HEK293T (cell line): ENCODE measurements at regions not wholly inside any gene's neighbourhood (a gene's known extent, or its start where the extent isn't known, plus 50 kb on each side); places are given as distances from the start of the nearest gene placed in this dataset.

Experiments used
- CTCF ChIA-PET: fragments of 350-600 bp; formaldehyde crosslinking; extraction: SDS; loops from one replicate; lab custom pipeline; 2021; ENCODE audit warnings: antibody characterized with exemption, inconsistent platforms; lab: Yijun Ruan, JAX
- POLR2A ChIA-PET: fragments of 350-600 bp; formaldehyde crosslinking; extraction: SDS; loops from one replicate; lab custom pipeline; 2020; ENCODE audit warnings: antibody characterized with exemption, inconsistent platforms; lab: Yijun Ruan, JAX
- DNase-seq: peaks from one replicate; pipeline ENCODE4 v3.0.0; 2012; ENCODE audit warnings: mixed read lengths; ENCODE audit errors: extremely low spot score
- ARNT ChIP-seq: fragments of 450-650 bp; IDR thresholded peaks from 2 replicates; pipeline ENCODE4 v1.6.1; 2017; ENCODE audit warnings: mild to moderate bottlenecking
- BHLHE40 ChIP-seq: fragments of 450-650 bp; IDR thresholded peaks from 2 replicates; pipeline ENCODE4 v1.6.1; 2016; ENCODE audit warnings: mild to moderate bottlenecking, moderate library complexity, borderline replicate concordance
- CTBP1 ChIP-seq: fragments of 450-650 bp; IDR thresholded peaks from 2 replicates; pipeline ENCODE4 v1.6.1; 2016; ENCODE audit warnings: borderline replicate concordance
- ELF4 ChIP-seq: fragments of 450-650 bp; IDR thresholded peaks from 2 replicates; pipeline ENCODE4 v1.6.1; 2017; ENCODE audit warnings: antibody characterized with exemption
- FOXA1 ChIP-seq: fragments of 450-650 bp; IDR thresholded peaks from 2 replicates; pipeline ENCODE4 v1.6.1; 2016; ENCODE audit warnings: mild to moderate bottlenecking
- FOXK2 ChIP-seq: fragments of 450-650 bp; IDR thresholded peaks from 2 replicates; pipeline ENCODE4 v1.6.1; 2016; ENCODE audit warnings: mild to moderate bottlenecking
- FOXM1 ChIP-seq: fragments of 450-650 bp; IDR thresholded peaks from 2 replicates; pipeline ENCODE4 v1.6.1; 2017; ENCODE audit warnings: mild to moderate bottlenecking, borderline replicate concordance
- HDGF ChIP-seq: fragments of 450-650 bp; IDR thresholded peaks from 2 replicates; pipeline ENCODE4 v1.6.1; 2017; ENCODE audit warnings: antibody characterized with exemption, borderline replicate concordance
- L3MBTL2 ChIP-seq: fragments of 450-650 bp; conservative IDR thresholded peaks from 2 replicates; pipeline ENCODE4 v1.6.1; 2016; ENCODE audit warnings: mild to moderate bottlenecking
- LEF1 ChIP-seq: fragments of 450-650 bp; IDR thresholded peaks from 2 replicates; pipeline ENCODE4 v1.6.1; 2017; ENCODE audit warnings: mild to moderate bottlenecking, borderline replicate concordance
- NFRKB ChIP-seq: fragments of 450-650 bp; IDR thresholded peaks from 2 replicates; pipeline ENCODE4 v1.6.1; 2016; ENCODE audit warnings: mild to moderate bottlenecking, moderate library complexity
- SP1 ChIP-seq: fragments of 450-650 bp; IDR thresholded peaks from 2 replicates; pipeline ENCODE4 v1.6.1; 2017
- SUZ12 ChIP-seq: fragments of 450-650 bp; IDR thresholded peaks from 2 replicates; pipeline ENCODE4 v1.6.1; 2016; ENCODE audit warnings: mild to moderate bottlenecking
- TARDBP ChIP-seq: fragments of 450-650 bp; IDR thresholded peaks from 2 replicates; pipeline ENCODE4 v1.6.1; 2016
- ZNF384 ChIP-seq: fragments of 450-650 bp; IDR thresholded peaks from 2 replicates; pipeline ENCODE4 v1.6.1; 2016
- TF ChIP-seq, protein P1 (sequence below): fragments of 450-650 bp; IDR thresholded peaks from 2 replicates; pipeline ENCODE4 v1.6.1; 2016

GRCh38 chr13:67951431-67951830, 721.3 kb upstream of the PCDH9 start:
- no peak for DNase-seq
- CTCF ChIA-PET = no interaction called here
- TF ChIP-seq LEF1 = no peak
- no peak for TF ChIP-seq TARDBP
- TF ChIP-seq CTBP1 = no peak
- no peak for TF ChIP-seq BHLHE40
- no peak for TF ChIP-seq FOXA1
- TF ChIP-seq ELF4 = no peak
- no peak for TF ChIP-seq L3MBTL2
- POLR2A ChIA-PET = no interaction called here

DNA sequence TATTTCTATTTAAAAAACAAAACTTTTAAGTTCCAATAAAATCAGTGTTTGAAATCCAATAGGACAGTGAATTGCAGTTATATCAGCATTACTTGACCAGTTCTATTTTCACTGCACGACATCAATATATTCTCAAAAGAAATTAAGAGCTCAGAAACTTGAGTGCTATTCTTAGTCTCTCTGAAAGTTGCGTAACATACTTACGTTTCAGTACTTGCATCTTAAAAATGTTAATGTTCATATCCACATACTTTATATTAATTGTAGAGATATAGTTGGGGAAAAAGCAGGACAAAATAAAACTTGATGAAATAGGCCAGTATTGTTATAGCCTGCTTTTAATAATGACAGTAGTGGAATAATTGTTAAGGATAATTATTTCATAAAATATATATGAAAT, 720.5 kb upstream of the PCDH9 start:
- ChIA-PET CTCF (no interaction called here), POLR2A (no interaction called here)
- TF ChIP-seq FOXA1 = no peak
- TF ChIP-seq NFRKB = no peak
- TF ChIP-seq FOXK2 = no peak
- no peak for TF ChIP-seq HDGF
- TF ChIP-seq CTBP1 = no peak
- no peak for TF ChIP-seq BHLHE40
- no peak for TF ChIP-seq TARDBP
- TF ChIP-seq ELF4 = no peak
- TF ChIP-seq SUZ12 = no peak
- TF ChIP-seq ZNF384 = no peak
- no peak for TF ChIP-seq FOXM1
- TF ChIP-seq LEF1 = no peak
- TF ChIP-seq ARNT = no peak
- no peak for TF ChIP-seq L3MBTL2
- no peak for TF ChIP-seq SP1
- TF ChIP-seq, protein P1, sequence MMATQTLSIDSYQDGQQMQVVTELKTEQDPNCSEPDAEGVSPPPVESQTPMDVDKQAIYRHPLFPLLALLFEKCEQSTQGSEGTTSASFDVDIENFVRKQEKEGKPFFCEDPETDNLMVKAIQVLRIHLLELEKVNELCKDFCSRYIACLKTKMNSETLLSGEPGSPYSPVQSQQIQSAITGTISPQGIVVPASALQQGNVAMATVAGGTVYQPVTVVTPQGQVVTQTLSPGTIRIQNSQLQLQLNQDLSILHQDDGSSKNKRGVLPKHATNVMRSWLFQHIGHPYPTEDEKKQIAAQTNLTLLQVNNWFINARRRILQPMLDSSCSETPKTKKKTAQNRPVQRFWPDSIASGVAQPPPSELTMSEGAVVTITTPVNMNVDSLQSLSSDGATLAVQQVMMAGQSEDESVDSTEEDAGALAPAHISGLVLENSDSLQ = no peak
- no peak for DNase-seq

DNA sequence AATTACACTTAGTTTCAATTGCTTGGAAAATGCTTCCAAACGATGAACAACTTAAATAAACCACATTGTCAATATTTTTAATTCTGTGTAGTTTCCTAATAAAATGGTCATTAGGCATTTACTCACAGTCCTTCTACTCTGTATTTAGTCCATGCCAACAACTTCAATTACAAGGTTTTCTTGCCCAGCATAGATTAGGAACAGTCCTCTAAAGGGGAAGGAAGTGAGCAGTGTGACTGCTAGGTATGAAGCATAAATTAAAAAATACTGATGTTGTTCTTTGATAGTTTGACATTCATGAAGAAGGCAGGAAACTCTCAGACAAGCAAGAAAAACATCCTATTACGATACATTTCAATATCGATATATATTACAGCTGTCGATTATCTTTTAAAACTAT, 716.0 kb upstream of the PCDH9 start:
- TF ChIP-seq BHLHE40 (no peak), FOXK2 (no peak), TARDBP (no peak), L3MBTL2 (no peak), FOXA1 (no peak), SUZ12 (no peak), CTBP1 (no peak), ELF4 (no peak), ZNF384 (no peak), FOXM1 (no peak), ARNT (no peak), NFRKB (no peak), HDGF (no peak), LEF1 (no peak), SP1 (no peak)
- TF ChIP-seq, protein P1 = no peak
- ChIA-PET POLR2A (no interaction called here), CTCF (no interaction called here)
- no peak for DNase-seq

GRCh38 chr13:67943116-67943515, 713.0 kb upstream of the PCDH9 start:
- no peak for DNase-seq
- TF ChIP-seq LEF1 (no peak), ARNT (0 out of 2 replicates have a peak, but pooled peaks have one; percentile 18), FOXK2 (no peak)
- POLR2A ChIA-PET = no interaction called here
- CTCF ChIA-PET = no interaction called here

DNA sequence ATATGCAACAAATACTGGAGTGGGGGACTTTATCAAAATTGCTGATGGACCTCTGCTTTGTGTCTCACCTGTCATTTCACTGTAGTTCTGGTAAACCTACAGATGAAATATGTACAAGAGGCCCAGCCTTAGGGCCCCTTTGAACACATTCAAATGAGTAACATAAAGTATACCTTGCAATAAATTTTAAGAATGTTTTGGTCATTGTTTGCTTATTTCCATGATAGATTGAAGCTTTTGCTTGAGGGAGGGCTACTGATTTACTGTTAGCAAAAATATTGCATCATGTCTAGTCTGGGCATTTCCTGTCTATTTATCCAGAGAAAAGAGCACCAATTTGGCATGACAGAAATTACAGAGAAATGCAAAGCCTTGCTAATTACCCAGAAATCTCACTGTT, 705.5 kb upstream of the PCDH9 start:
- ChIA-PET POLR2A (no interaction called here), CTCF (no interaction called here)
- TF ChIP-seq, protein P1 = peak; percentile 88
- TF ChIP-seq NFRKB = no peak
- TF ChIP-seq CTBP1 = no peak
- DNase-seq = no peak

- no peak for DNase-seq
- ChIA-PET CTCF (no interaction called here), POLR2A (no interaction called here)
- TF ChIP-seq, protein P1 = peak; percentile 70
- TF ChIP-seq CTBP1 = peak; percentile 69
- no peak for TF ChIP-seq ARNT
- no peak for TF ChIP-seq HDGF
- TF ChIP-seq NFRKB = no peak
- no peak for TF ChIP-seq SP1
These were observed 704.6 kb upstream of the PCDH9 start for GRCh38 chr13:67934617-67935330.
